Trophoblast cell (in vitro differentiated cells and primary cell): ENCODE measurements at regions not wholly inside any gene's neighbourhood (a gene's known extent, or its start where the extent isn't known, plus 50 kb on each side); places are given as distances from the start of the nearest gene placed in this dataset.

Experiments used
- DNase-seq, 2 donors: peaks; one replicate each; pipeline ENCODE4 v3.0.0-alpha.2; 2016
- H2AFZ ChIP-seq: 2 replicates; pipeline ENCODE4 v1.6.1; 2013; ENCODE audit warnings: low read length, moderate library complexity, mild to moderate bottlenecking; ENCODE audit not compliant: insufficient read depth, poor library complexity
- H2AK5ac ChIP-seq: 2 replicates; pipeline ENCODE4 v1.6.1; 2013; ENCODE audit warnings: mild to moderate bottlenecking, low read length
- H2BK120ac ChIP-seq: 2 replicates; pipeline ENCODE4 v1.6.1; 2013; ENCODE audit warnings: low read length, mild to moderate bottlenecking, moderate library complexity; ENCODE audit not compliant: insufficient read depth, poor library complexity
- H2BK12ac ChIP-seq: 2 replicates; pipeline ENCODE4 v1.6.1; 2013; ENCODE audit warnings: mild to moderate bottlenecking, low read length, moderate library complexity
- H2BK5ac ChIP-seq: 2 replicates; pipeline ENCODE4 v1.6.1; 2013; ENCODE audit warnings: low read length, low read depth, moderate library complexity, mild to moderate bottlenecking; ENCODE audit not compliant: poor library complexity
- H3K14ac ChIP-seq: 2 replicates; pipeline ENCODE4 v1.6.1; 2013; ENCODE audit warnings: mild to moderate bottlenecking, low read length
- H3K18ac ChIP-seq: 2 replicates; pipeline ENCODE4 v1.6.1; 2013; ENCODE audit warnings: mild to moderate bottlenecking, low read length
- H3K23ac ChIP-seq: 2 replicates; pipeline ENCODE4 v1.6.1; 2013; ENCODE audit warnings: low read length
- H3K27ac ChIP-seq: 2 replicates; pipeline ENCODE4 v1.5.1; 2013; ENCODE audit warnings: low read depth, mild to moderate bottlenecking, inconsistent platforms, low read length, moderate library complexity
- H3K27me3 ChIP-seq: 2 replicates; pipeline ENCODE4 v1.6.1; 2013; ENCODE audit warnings: inconsistent platforms, mild to moderate bottlenecking, low read length, moderate library complexity; ENCODE audit not compliant: insufficient read depth
- H3K36me3 ChIP-seq, 2 experiments: 1 replicate in 1 of 2; 2 replicates in 1 of 2; pipeline ENCODE4 v1.6.1; 2013; ENCODE audit warnings: low read length in 2 of 2, mild to moderate bottlenecking in 2 of 2, moderate library complexity in 1 of 2; ENCODE audit not compliant: insufficient read depth in 2 of 2, control insufficient read depth in 1 of 2
- H3K4ac ChIP-seq: 2 replicates; pipeline ENCODE4 v1.6.1; 2013; ENCODE audit warnings: low read depth, mild to moderate bottlenecking, low read length, moderate library complexity
- H3K4me1 ChIP-seq, 2 experiments: 1 replicate in 1 of 2; 2 replicates in 1 of 2; pipeline ENCODE4 v1.6.1; 2013; ENCODE audit warnings: low read length in 2 of 2, mild to moderate bottlenecking in 2 of 2, moderate library complexity in 1 of 2; ENCODE audit not compliant: insufficient read depth in 2 of 2, control insufficient read depth in 1 of 2
- H3K4me2 ChIP-seq: 2 replicates; pipeline ENCODE4 v1.6.1; 2013; ENCODE audit warnings: inconsistent platforms, mild to moderate bottlenecking, low read length, moderate library complexity
- H3K4me3 ChIP-seq: 2 replicates; pipeline ENCODE4 v1.5.1; 2013; ENCODE audit warnings: mild to moderate bottlenecking, low read depth, low read length, inconsistent platforms
- H3K79me1 ChIP-seq: one replicate; pipeline ENCODE4 v1.6.1; 2013; ENCODE audit warnings: low read length
- H3K79me2 ChIP-seq: 2 replicates; pipeline ENCODE4 v1.6.1; 2013; ENCODE audit warnings: low read length, mild to moderate bottlenecking; ENCODE audit not compliant: control insufficient read depth, insufficient read depth, poor library complexity
- H3K9ac ChIP-seq: 2 replicates; pipeline ENCODE4 v1.6.1; 2013; ENCODE audit warnings: mild to moderate bottlenecking, low read length
- H3K9me3 ChIP-seq: 2 replicates; pipeline ENCODE4 v1.6.1; 2013; ENCODE audit warnings: low read depth, mild to moderate bottlenecking, control low read depth, inconsistent platforms, low read length; ENCODE audit not compliant: insufficient read depth
- H4K12ac ChIP-seq: 2 replicates; pipeline ENCODE4 v1.6.1; 2013; ENCODE audit warnings: low read depth, mild to moderate bottlenecking, low read length, moderate library complexity
- H4K8ac ChIP-seq: 2 replicates; pipeline ENCODE4 v1.6.1; 2013; ENCODE audit warnings: low read depth, mild to moderate bottlenecking, low read length, moderate library complexity
- H4K91ac ChIP-seq: one replicate; pipeline ENCODE4 v1.6.1; 2013; ENCODE audit warnings: low read depth, mild to moderate bottlenecking, low read length, moderate library complexity
- WGBS: extraction: QIAGEN DNeasy Blood & Tissue Kit; methylation state at CpG from one replicate; pipeline ENCODE4 v1.1.7; 2013; ENCODE audit warnings: missing lambda C conversion rate; ENCODE audit not compliant: insufficient read length, insufficient coverage; ENCODE audit errors: extremely low coverage; 5-methylcytosine and 5-hydroxymethylcytosine counted together

DNA sequence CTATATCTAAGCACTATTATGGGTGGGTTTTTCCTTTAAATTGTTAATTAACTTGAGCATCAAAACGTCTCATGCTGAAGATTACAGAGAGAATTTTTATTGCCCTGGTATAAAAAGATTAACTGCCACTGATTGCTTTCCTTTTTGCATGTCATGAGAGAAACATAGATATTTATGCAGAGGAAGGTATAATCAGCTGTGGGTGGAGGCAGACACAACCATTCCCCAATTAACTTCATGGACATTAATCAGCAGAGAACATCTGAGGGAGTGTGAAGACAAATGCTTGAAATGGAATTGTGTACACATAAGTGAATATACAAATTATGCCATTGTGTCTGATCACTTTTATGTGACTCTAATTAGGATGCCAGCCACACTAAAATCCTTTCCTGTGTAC is 115.2 kb upstream of the CPHXL start:
- WGBS, result no CpG with 5 or more reads among the region's 1 CpG
- Histone ChIP-seq H3K27me3 (no peaks in the 10 kb centered on the region), H2AK5ac (no peak overlapping the region), H3K4me1 (no peaks in the 10 kb centered on the region), H4K8ac (no peak overlapping the region), H4K12ac (no peak overlapping the region), H3K14ac (no peak overlapping the region), H3K27ac (no peak overlapping the region), H3K23ac (no peak overlapping the region), H3K4me2 (no peak overlapping the region), H2BK12ac (no peak overlapping the region), H3K4ac (no peak overlapping the region), H3K18ac (no peak overlapping the region), H2AFZ (no peak overlapping the region), H3K9ac (no peak overlapping the region), H3K9me3 (no peaks in the 10 kb centered on the region), H3K36me3 (no peaks in the 10 kb centered on the region), H3K4me3 (no peak overlapping the region), H3K79me2 (no peaks in the 10 kb centered on the region), H2BK5ac (no peak overlapping the region), H3K79me1 (no peaks in the 10 kb centered on the region), H2BK120ac (no peak overlapping the region), H4K91ac (no peak overlapping the region)
- DNase-seq, result no peak

DNA sequence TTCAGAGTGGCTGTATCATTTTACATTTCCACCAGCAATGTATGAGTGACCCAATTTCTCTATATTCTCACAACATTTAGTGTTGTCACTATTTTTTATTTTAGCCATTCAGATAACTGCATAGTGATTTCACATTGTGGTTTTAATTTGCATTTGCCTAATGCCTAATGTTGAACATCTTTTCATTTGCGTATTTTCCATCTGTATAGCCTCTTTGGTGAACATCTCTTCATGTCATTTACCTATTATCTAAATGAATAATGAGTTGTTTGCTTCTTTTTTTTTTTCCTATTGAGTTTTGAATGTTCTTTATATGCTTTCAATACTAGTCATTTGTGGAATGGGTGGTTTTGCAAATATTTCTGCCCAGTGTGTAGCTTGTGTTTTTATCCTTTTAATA is 120.9 kb upstream of the CPHXL start:
- Histone ChIP-seq H2AFZ (no peak overlapping the region), H3K23ac (no peak overlapping the region), H3K4me2 (no peak overlapping the region), H2BK5ac (no peak overlapping the region), H3K27me3 (no peaks in the 10 kb centered on the region), H3K9ac (no peak overlapping the region), H3K9me3 (no peaks in the 10 kb centered on the region), H4K91ac (no peak overlapping the region), H4K8ac (no peak overlapping the region), H3K4me3 (no peak overlapping the region), H3K79me1 (no peaks in the 10 kb centered on the region), H3K4ac (no peak overlapping the region), H3K18ac (no peak overlapping the region), H3K36me3 (no peaks in the 10 kb centered on the region), H2BK12ac (no peak overlapping the region), H3K27ac (no peak overlapping the region), H4K12ac (no peak overlapping the region), H3K14ac (no peak overlapping the region), H3K4me1 (no peaks in the 10 kb centered on the region), H2AK5ac (no peak overlapping the region), H3K79me2 (no peaks in the 10 kb centered on the region), H2BK120ac (no peak overlapping the region)
- no peak for DNase-seq
- WGBS, result no CpG with 5 or more reads among the region's 1 CpG

DNA sequence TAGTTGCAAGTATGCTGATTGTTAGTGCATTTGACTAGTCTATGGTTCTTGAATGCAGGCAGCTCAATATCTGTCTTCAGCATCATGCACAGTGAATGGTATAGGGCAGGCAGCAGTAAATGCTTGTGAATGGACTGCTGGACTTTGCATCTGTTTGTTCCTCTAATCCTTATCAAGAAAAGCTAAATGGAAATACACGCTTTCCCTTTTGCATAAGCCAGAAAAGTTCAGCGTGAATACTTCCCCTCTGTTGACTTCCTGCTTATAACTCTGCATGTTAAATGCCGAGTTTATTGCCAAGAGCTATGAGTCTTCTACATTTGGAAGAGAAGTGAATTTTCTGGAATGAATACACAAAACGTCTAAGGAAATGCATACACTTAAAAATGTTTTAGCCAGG is 127.9 kb upstream of the CPHXL start:
- Histone ChIP-seq H3K27me3 (no peaks in the 10 kb centered on the region), H2AK5ac (no peak overlapping the region), H3K23ac (no peak overlapping the region), H3K18ac (no peak overlapping the region), H3K4me3 (no peak overlapping the region), H3K4me1 (no peaks in the 10 kb centered on the region), H3K4ac (no peak overlapping the region), H2BK5ac (no peak overlapping the region), H3K9ac (no peak overlapping the region), H2AFZ (no peak overlapping the region), H3K27ac (no peak overlapping the region), H3K79me1 (no peaks in the 10 kb centered on the region), H3K79me2 (no peaks in the 10 kb centered on the region), H3K36me3 (no peaks in the 10 kb centered on the region), H3K9me3 (peaks cover 3% of the 10 kb centered on the region), H4K91ac (no peak overlapping the region), H4K8ac (no peak overlapping the region), H3K4me2 (no peak overlapping the region), H3K14ac (no peak overlapping the region), H4K12ac (no peak overlapping the region), H2BK120ac (no peak overlapping the region), H2BK12ac (no peak overlapping the region)
- no peak for DNase-seq
- WGBS, result no CpG with 5 or more reads among the region's 4 CpGs

DNA sequence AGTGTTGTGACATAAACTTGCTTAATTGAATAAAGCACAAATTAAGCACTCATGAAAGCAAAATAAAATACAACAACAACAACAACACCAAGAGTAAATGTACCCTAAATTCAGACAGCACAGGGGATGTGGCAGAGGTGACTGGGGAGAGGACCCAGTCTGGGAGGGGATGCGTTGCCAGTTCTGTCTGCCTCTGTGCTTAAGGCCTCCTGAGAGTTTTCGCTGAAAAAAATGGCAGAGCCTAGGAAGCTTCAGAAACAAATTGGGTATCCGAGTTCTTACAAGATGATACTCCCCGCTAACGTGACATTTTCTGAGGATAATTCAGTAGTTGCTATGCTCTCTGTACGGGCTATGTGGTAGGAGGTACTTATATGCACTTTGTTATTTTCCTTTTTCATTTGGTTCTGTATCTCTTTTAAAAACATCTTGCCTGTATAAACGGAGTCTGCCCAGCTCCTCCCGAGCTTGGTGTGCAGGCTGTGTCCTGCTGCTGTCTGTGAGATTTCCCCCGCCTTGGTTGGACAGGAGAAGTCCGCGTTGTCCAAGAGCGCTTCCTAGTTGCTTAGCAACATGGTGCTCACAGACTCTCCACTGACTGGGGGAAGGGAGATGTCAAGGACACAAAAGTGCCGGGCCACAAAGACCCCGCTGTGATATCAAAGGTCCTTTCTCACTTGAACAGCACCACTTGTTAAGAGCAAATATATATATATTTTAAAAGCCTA is 134.2 kb upstream of the CPHXL start:
- Histone ChIP-seq H3K23ac (no peak overlapping the region), H3K18ac (no peak overlapping the region), H4K12ac (no peak overlapping the region), H3K4me1 (no peaks in the 10 kb centered on the region), H3K4me3 (no peak overlapping the region), H2BK12ac (no peak overlapping the region), H3K79me1 (no peaks in the 10 kb centered on the region), H3K27ac (no peak overlapping the region), H2AK5ac (no peak overlapping the region), H3K14ac (no peak overlapping the region), H3K4me2 (no peak overlapping the region), H3K9ac (no peak overlapping the region), H3K4ac (no peak overlapping the region), H4K91ac (no peak overlapping the region), H2AFZ (no peak overlapping the region), H3K79me2 (no peaks in the 10 kb centered on the region), H3K9me3 (peaks cover 3% of the 10 kb centered on the region), H4K8ac (no peak overlapping the region), H3K27me3 (no peaks in the 10 kb centered on the region), H2BK5ac (no peak overlapping the region), H3K36me3 (no peaks in the 10 kb centered on the region), H2BK120ac (no peak overlapping the region)
- DNase-seq, result no peak
- no CpG with 5 or more reads among the region's 14 CpGs for WGBS
